SIG-M5 treated with dmso at 0.1 percent for 504 hours (cell line): ENCODE measurements at regions not wholly inside any gene's neighbourhood (a gene's known extent, or its start where the extent isn't known, plus 50 kb on each side); places are given as distances from the start of the nearest gene placed in this dataset.
"Not testable (repeated sequence)": the region's sequence is repeated elsewhere in the genome, so short reads cannot be mapped to it uniquely, and the experiment has no call there.

Experiments
- DNase-seq: peaks from one replicate; lab custom pipeline; 2025; ENCODE audit not compliant: unreplicated experiment; lab: John Stamatoyannopoulos, UW

DNA sequence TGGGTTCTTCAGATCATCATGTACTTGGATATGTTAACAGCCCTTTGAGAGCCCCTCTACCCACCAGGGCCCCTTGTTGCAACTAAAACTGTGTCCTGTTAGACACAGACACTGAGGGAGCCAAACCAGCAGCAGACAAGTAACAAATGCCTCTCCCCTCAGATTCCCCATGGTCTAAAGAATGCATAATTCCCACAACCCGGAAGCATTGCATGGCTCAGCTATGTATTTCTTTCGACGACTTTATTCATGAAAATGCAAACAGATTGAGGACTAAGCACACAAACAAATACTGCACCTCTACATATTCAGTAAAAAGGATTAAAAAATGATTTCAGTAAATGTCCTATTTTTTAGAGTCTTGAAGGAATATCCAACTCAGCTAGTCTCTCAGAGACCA, 70.1 kb upstream of the HECW1 start:
- no peak for DNase-seq

DNA sequence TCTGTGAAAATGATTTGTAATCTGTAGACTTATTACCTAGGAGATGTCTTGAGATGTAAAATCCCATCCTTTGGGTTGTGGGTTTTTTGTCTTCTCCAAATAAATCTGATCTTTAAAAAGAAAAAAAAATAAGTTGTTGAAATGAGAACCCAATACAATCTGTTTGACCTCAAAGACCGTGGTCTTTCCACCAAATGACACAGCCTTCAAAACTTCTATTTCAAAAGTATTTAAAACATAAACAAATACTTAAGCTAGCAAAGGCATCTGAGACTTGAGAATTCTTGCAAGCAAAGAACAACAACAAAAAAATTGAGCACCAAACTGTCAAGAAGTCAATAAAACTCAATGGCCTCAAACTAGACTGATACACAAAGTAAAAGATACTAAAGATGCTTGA, 67.9 kb upstream of the HECW1 start:
- no peak for DNase-seq

DNA sequence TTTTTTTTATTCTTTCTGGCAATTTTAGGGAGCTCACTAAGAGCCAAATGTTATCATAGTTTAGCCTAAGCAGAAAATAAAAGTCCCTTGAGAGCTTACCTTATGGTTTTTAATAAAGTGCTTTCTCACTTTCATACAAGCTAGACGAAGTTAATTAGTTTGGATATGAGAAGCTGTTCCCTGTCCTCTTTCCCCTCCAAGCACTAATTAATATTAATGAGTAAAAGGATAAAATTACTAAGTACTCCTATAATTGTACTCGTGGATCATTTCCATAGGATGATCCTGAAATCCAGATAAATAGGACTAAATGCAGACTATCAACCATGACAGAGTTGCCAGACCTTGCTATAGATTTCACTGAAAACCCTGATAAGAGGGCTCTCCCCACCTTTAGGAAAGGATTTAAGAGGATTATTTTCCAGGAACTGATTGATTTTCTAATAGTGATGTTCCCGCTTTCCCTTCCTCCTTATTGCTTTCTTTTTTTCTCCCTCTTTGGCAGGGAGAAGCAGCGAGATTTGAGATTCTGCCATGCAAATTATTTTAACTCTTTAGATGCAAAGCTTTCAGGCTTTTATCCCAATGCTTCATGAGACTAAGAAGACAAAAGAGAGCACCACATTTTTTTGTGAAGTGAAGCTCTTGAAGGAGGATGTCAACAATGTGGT, 58.3 kb upstream of the HECW1 start:
- no peak for DNase-seq

DNA sequence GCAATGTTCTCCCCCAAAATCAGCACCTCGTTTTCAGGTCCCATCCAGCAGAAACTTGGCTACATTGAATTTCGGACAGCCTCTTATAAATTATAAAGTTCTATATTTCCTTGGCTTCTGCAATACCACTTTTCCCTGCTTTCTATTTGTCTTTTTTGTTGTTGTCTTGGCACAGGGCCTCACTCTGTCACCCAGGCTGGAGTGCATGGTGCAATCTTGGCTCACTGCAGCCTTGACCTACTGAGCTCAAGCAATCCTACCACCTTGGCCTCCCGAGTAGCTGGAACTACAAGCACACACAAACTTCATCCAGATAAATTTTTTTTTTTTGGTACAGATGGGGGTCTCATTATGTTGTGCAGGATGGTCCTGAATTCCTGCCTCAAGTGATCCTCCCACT, 55.3 kb upstream of the HECW1 start:
- no peak for DNase-seq

DNA sequence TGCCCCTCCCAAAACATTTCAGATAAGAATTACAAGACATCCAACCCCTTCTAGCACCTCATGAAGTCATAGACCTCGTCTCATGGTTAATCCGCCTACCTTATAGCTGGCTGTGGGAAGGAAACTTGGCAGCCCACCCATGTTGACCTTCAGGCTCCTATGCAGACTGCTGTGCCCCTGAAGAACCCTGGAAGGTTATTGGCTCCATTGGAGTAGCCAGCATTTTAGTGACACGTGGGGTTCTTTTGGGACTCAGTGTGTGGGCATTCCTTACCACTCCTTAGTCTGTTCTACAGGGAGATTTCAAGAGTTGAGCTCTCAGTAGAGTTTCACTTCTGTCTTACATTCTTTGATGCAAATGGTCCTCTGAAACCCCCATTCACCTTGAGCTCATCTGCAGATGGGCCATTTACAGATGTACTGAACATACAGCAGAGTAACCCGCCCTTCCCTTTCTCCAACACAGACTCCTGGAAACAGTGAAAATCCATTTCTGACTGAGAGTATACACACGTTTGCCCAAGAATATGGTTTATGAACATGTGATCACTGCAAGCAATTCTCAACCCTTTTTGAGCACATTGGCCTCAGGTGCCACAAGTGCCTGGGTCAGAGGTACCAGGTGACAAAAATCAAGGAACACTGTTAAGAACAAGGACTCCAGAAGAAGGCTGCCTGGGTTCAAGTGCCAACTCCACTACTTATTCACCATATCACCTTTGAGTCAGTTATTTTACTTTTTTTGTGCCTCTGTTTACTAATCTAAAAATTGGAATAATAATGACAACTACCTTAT, 54.0 kb upstream of the HECW1 start:
- no peak for DNase-seq

DNA sequence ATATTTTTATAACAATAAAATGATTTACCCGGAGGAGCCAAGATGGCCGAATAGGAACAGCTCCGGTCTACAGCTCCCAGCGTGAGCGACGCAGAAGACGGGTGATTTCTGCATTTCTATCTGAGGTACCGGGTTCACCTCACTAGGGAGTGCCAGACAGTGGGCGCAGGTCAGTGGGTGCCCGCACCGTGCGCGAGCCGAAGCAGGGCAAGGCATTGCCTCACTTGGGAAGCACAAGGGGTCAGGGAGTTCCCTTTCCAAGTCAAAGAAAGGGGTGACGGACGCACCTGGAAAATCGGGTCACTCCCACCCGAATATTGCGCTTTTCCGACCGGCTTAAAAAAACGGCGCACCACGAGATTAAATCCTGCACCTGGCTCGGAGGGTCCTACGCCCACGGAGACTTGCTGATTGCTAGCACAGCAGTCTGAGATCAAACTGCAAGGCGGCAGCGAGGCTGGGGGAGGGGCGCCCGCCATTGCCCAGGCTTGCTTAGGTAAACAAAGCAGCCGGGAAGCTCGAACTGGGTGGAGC, 53.3 kb upstream of the HECW1 start:
- DNase-seq, result not testable (repeated sequence)
